ENCODE measurements at regions not wholly inside any gene's neighbourhood (a gene's known extent, or its start where the extent isn't known, plus 50 kb on each side); places are given as distances from the start of the nearest gene placed in this dataset.
A peak's percentile ranks its signal among the peaks of the same experiment; 100 is the strongest.

DNA sequence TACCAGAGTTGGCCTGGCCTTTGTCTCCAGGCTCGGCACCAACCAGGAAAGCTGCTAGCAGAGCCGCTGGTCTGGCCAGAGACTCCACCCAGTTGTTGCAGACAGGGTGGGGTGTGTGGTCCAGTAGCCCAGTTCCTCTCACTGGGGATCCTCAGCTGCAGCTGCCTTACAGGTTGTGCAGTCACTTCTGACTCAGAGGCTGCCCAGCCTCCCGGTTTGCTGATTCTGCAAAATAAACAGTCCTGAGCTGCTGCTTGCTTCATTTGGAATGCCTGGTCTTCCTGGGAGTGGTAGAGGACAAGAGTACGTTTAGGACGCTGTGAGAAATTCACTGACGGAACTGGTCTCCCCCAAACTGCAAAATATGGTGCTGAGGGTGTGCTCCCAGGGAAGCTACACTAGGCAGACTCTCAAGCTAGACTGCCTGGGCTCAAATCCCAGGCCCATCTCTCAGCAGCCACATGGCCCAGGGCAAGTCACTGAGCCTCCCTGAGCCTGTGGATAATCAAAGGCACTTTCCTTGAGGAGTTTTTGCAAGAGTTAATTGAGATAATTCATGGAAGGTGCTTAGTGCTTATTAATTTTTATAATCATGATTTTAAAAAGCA lies 246.1 kb downstream of the TFAP2C start:
- DNase-seq (ENCODE audit: low read depth): peak; percentile 92
- H3K4me3 ChIP-seq (ENCODE audit: low read depth, low read length): no peak overlapping the region
- TF ChIP-seq, protein P1, sequence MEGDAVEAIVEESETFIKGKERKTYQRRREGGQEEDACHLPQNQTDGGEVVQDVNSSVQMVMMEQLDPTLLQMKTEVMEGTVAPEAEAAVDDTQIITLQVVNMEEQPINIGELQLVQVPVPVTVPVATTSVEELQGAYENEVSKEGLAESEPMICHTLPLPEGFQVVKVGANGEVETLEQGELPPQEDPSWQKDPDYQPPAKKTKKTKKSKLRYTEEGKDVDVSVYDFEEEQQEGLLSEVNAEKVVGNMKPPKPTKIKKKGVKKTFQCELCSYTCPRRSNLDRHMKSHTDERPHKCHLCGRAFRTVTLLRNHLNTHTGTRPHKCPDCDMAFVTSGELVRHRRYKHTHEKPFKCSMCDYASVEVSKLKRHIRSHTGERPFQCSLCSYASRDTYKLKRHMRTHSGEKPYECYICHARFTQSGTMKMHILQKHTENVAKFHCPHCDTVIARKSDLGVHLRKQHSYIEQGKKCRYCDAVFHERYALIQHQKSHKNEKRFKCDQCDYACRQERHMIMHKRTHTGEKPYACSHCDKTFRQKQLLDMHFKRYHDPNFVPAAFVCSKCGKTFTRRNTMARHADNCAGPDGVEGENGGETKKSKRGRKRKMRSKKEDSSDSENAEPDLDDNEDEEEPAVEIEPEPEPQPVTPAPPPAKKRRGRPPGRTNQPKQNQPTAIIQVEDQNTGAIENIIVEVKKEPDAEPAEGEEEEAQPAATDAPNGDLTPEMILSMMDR (conservative IDR thresholded peaks at IDR 0.05; ENCODE audit: low read depth, low read length): no peak

DNA sequence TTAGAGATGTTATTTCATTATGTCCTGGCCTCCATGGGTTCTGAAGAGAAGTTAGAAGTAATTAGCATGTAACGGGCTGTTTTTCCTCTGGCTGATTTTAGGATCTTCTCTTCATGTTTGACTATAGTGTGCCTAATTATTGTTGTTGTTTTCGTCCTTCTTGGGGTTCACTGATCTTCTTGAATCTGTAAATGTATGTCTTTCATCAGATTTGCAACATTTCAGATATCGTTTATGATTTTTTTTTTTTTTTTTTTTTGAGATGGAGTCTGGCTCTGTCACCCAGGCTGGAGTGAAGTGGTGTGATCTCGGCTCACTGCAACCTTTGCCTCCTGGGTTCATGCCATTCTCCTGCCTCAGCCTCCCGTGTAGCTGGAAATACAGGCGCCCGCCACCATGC lies 246.7 kb downstream of the TFAP2C start:
- no peak for DNase-seq (ENCODE audit: low read depth)
- TF ChIP-seq, protein P1 (conservative IDR thresholded peaks at IDR 0.05; ENCODE audit: low read depth, low read length): no peak
- no peak overlapping the region for H3K4me3 ChIP-seq (ENCODE audit: low read depth, low read length)

DNA sequence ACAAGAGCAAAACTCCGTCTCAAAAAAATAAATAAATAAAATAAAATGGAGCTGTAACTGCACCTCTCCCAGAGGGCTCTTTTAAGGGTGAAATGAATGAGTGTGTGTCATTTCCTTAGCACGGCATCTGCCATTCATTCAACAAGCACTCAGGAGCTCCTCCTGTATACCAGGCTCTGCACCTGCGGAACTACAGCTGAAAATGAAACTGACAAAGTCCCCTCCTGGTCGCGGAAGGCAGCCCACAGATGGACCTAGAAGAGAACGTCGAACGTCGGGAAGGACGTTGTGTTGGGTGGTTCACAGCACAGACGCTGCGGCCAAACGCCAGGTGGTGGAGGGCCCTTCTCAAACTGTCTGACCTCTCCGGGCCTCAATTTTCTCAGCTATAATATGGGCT lies 256.4 kb downstream of the TFAP2C start:
- TF ChIP-seq, protein P1 (conservative IDR thresholded peaks at IDR 0.05; ENCODE audit: low read depth, low read length): no peak
- H3K4me3 ChIP-seq (ENCODE audit: low read depth, low read length): no peak overlapping the region
- DNase-seq (ENCODE audit: low read depth): no peak

DNA sequence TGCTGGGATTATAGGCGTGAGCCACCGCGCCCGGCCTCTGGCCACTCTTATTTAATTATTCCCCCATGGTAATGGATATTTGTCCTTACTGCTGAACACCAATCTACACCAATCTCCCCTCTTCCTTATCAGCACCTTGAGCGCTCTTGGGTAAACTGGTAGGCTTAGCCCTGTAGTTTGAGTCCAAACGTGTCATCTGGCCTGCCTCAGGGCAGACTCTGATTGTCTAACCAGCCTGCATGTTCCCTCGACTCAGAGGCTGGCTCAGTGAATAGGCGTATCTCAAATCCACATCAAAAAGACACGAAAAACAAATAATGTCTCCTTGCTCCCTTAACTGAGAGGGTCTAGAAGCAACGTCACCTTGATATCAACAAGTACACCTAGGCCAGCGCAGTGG lies 260.9 kb downstream of the TFAP2C start:
- no peak overlapping the region for H3K4me3 ChIP-seq (ENCODE audit: low read depth, low read length)
- TF ChIP-seq, protein P1 (conservative IDR thresholded peaks at IDR 0.05; ENCODE audit: low read depth, low read length): no peak
- no peak for DNase-seq (ENCODE audit: low read depth)

DNA sequence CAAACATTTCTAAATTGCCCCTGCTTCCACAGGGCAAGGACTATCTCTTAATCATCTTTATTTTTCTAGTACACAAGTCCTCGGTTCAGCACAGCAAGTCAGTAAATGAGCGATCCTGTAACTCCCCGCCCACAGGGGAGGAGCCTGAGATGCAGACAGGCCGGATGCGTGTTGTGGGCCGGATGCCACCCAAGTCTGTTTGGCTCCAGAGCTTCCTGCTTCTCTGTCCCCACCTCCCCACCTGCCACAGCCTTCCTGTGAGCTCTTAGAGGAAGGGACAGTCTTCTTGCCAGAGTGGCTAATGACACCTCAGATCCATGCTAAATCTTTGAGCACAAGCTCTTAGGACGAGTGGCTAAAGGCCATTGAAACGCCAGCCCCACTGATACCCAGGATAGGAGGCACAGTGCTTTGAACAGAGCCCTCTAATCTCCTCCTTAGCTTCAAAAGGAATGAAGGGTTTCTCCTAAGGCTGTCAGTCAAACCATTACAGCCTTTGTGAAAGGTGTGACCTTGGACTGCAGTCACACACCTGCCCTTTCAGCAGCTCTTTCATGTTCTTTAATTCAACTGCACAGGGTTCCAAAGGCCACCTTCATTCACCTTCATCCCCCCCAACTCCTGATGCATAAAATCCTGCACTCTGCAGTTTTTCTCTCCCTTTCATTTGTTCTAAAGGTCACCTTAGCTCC lies 264.3 kb downstream of the TFAP2C start:
- TF ChIP-seq, protein P1 (conservative IDR thresholded peaks at IDR 0.05; ENCODE audit: low read depth, low read length): no peak
- no peak overlapping the region for H3K4me3 ChIP-seq (ENCODE audit: low read depth, low read length)
- DNase-seq (ENCODE audit: low read depth): no peak

DNA sequence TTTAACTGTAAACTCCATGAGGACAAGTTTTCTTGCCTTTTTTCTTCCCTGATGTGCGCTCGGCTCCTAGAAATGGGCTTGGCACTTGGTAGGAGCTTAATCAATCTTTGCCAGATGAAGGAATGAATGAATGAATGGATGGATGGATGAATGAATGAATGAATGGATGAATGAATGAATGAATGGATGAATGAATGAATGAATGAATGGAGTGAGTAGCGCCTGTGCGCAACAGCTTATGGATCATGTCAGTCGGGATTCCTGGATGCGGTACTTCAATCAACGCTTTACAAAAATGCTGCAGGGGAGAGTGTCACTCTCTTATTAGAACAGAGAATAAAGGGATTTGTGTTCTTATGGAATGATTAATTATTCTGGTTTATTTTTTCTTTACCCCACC lies 267.3 kb downstream of the TFAP2C start:
- H3K4me3 ChIP-seq (ENCODE audit: low read depth, low read length): no peak overlapping the region
- TF ChIP-seq, protein P1 (conservative IDR thresholded peaks at IDR 0.05; ENCODE audit: low read depth, low read length): no peak
- no peak for DNase-seq (ENCODE audit: low read depth)

Data from choroid plexus epithelial cell (primary cell).